NCI-H345 (cell line): ENCODE measurements at regions not wholly inside any gene's neighbourhood (a gene's known extent, or its start where the extent isn't known, plus 50 kb on each side); places are given as distances from the start of the nearest gene placed in this dataset.
"Not testable (repeated sequence)": the region's sequence is repeated elsewhere in the genome, so short reads cannot be mapped to it uniquely, and the experiment has no call there.

Experiments used
- DNase-seq: peaks from one replicate; lab custom pipeline; 2025; lab: John Stamatoyannopoulos, UW

- DNase-seq = no peak
These were observed 307.9 kb upstream of the IGFBP7 start for GRCh38 chr4:57418133-57418532.

GRCh38 chr4:57412259-57413054 lies 302.3 kb upstream of the IGFBP7 start:
- no peak for DNase-seq

GRCh38 chr4:57410331-57411052 lies 300.3 kb upstream of the IGFBP7 start:
- DNase-seq = no peak

GRCh38 chr4:57405359-57405758 lies 295.2 kb upstream of the IGFBP7 start:
- DNase-seq = no peak

- DNase-seq = no peak
These were observed 294.3 kb upstream of the IGFBP7 start for GRCh38 chr4:57404483-57404882.

- DNase-seq = no peak
These were observed 293.4 kb upstream of the IGFBP7 start for GRCh38 chr4:57403591-57403990.

GRCh38 chr4:57401586-57401985 lies 291.4 kb upstream of the IGFBP7 start:
- no peak for DNase-seq

GRCh38 chr4:57378766-57379165 lies 268.6 kb upstream of the IGFBP7 start:
- no peak for DNase-seq

- DNase-seq = no peak
These were observed 264.8 kb upstream of the IGFBP7 start for GRCh38 chr4:57374866-57375595.

- DNase-seq = no peak
These were observed 263.8 kb upstream of the IGFBP7 start for GRCh38 chr4:57373991-57374390.

GRCh38 chr4:57371671-57372070 lies 261.5 kb upstream of the IGFBP7 start:
- DNase-seq = no peak

GRCh38 chr4:57370691-57371090 lies 260.5 kb upstream of the IGFBP7 start:
- DNase-seq = no peak

GRCh38 chr4:57369446-57369845 lies 259.3 kb upstream of the IGFBP7 start:
- DNase-seq = no peak

- DNase-seq = no peak
These were observed 254.1 kb upstream of the IGFBP7 start for GRCh38 chr4:57364255-57364654.

- DNase-seq = no peak
These were observed 253.2 kb upstream of the IGFBP7 start for GRCh38 chr4:57363346-57363745.

GRCh38 chr4:57360681-57361080 lies 250.5 kb upstream of the IGFBP7 start:
- DNase-seq = no peak

- no peak for DNase-seq
These were observed 245.0 kb upstream of the IGFBP7 start for GRCh38 chr4:57355101-57355665.

- DNase-seq = no peak
These were observed 241.5 kb upstream of the IGFBP7 start for GRCh38 chr4:57351731-57352130.

GRCh38 chr4:57344296-57344695 lies 234.1 kb upstream of the IGFBP7 start:
- DNase-seq = no peak

GRCh38 chr4:57342411-57342810 lies 232.2 kb upstream of the IGFBP7 start:
- DNase-seq = no peak

- not testable (repeated sequence) for DNase-seq
These were observed 228.7 kb upstream of the IGFBP7 start for GRCh38 chr4:57338861-57339260.

GRCh38 chr4:57333684-57334083 lies 223.5 kb upstream of the IGFBP7 start:
- no peak for DNase-seq
